GM23338 (cell line): ENCODE measurements at regions not wholly inside any gene's neighbourhood (a gene's known extent, or its start where the extent isn't known, plus 50 kb on each side); places are given as distances from the start of the nearest gene placed in this dataset.
A peak's percentile ranks its signal among the peaks of the same experiment; 100 is the strongest.

ENCODE experiments used
- ATAC-seq: fragments of 200-7000 bp; cut with Tn5 transposase; 3 replicates; pipeline ENCODE4 v1.9.1; 2020
- DNase-seq: peaks from one replicate; pipeline ENCODE4 v3.0.0-alpha.2; 2015; ENCODE audit warnings: low spot score
- H2AFZ ChIP-seq: fragments of 200-600 bp; sonication (generic); 2 replicates; pipeline ENCODE4 v1.8.0; 2016; ENCODE audit warnings: antibody characterized with exemption, mild to moderate bottlenecking, moderate library complexity
- H3F3A ChIP-seq: fragments of 200-600 bp; sonication (generic); replicated peaks from 2 replicates; pipeline ENCODE4 v1.8.0; 2017; ENCODE audit warnings: antibody characterized with exemption, mixed run types, low read depth
- H3K27ac ChIP-seq: fragments of 200-600 bp; sonication (generic); 2 replicates; pipeline ENCODE4 v1.6.1; 2016; ENCODE audit warnings: low read depth
- H3K27me3 ChIP-seq: fragments of 200-600 bp; sonication (generic); 2 replicates; pipeline ENCODE4 v1.8.0; 2016; ENCODE audit warnings: mild to moderate bottlenecking, mixed run types, moderate library complexity; ENCODE audit not compliant: insufficient read depth
- H3K36me3 ChIP-seq: fragments of 200-600 bp; sonication (generic); 2 replicates; pipeline ENCODE4 v1.8.0; 2016; ENCODE audit warnings: mild to moderate bottlenecking; ENCODE audit not compliant: insufficient read depth
- H3K4me1 ChIP-seq: fragments of 200-600 bp; sonication (generic); 2 replicates; pipeline ENCODE4 v1.8.0; 2016; ENCODE audit warnings: mild to moderate bottlenecking, moderate library complexity; ENCODE audit not compliant: insufficient read depth
- H3K4me2 ChIP-seq: fragments of 200-600 bp; sonication (generic); 2 replicates; pipeline ENCODE4 v1.7.1; 2017; ENCODE audit warnings: mixed run types
- H3K4me3 ChIP-seq: fragments of 200-600 bp; sonication (generic); 2 replicates; pipeline ENCODE4 v1.6.1; 2016; ENCODE audit warnings: mixed run types
- H3K79me2 ChIP-seq: fragments of 200-600 bp; sonication (generic); replicated peaks from 2 replicates; pipeline ENCODE4 v1.8.0; 2017; ENCODE audit warnings: mild to moderate bottlenecking; ENCODE audit not compliant: insufficient read depth
- H3K9me2 ChIP-seq: fragments of 200-600 bp; sonication (generic); 2 replicates; pipeline ENCODE4 v1.8.0; 2017; ENCODE audit not compliant: insufficient read depth
- H4K20me1 ChIP-seq: fragments of 200-600 bp; sonication (generic); replicated peaks from 2 replicates; pipeline ENCODE4 v1.8.0; 2017; ENCODE audit warnings: mild to moderate bottlenecking; ENCODE audit not compliant: insufficient read depth
- H3K27ac Mint-ChIP-seq: 2 replicates; pipeline ENCODE4 v1.8.0; 2020; ENCODE audit warnings: inconsistent platforms, mild to moderate bottlenecking, moderate library complexity, mixed read lengths
- H3K27me3 Mint-ChIP-seq: 3 replicates; pipeline ENCODE4 v1.8.0; 2022; ENCODE audit warnings: low read depth, mild to moderate bottlenecking, moderate library complexity, mixed read lengths, inconsistent platforms; ENCODE audit not compliant: insufficient read depth, poor library complexity
- H3K36me3 Mint-ChIP-seq: 3 replicates; pipeline ENCODE4 v1.8.0; 2021; ENCODE audit warnings: low read depth, mild to moderate bottlenecking, inconsistent platforms, moderate library complexity, mixed read lengths
- H3K4me1 Mint-ChIP-seq: 3 replicates; pipeline ENCODE4 v1.8.0; 2020; ENCODE audit warnings: mild to moderate bottlenecking, inconsistent platforms, mixed read lengths
- H3K4me3 Mint-ChIP-seq: 3 replicates; pipeline ENCODE4 v1.8.0; 2021; ENCODE audit warnings: moderate library complexity, mild to moderate bottlenecking, inconsistent platforms, mixed read lengths
- H3K9me3 Mint-ChIP-seq: 3 replicates; pipeline ENCODE4 v1.8.0; 2020; ENCODE audit warnings: moderate library complexity, mild to moderate bottlenecking, inconsistent platforms, mixed read lengths
- CTCF ChIP-seq, 2 experiments: fragments of 200-600 bp in 1 of 2; sonication (generic) in 1 of 2; conservative IDR thresholded peaks; 2 replicates each; pipeline versions ENCODE4 v1.5.1 to v1.6.1; 2016 to 2017; ENCODE audit warnings: antibody characterized with exemption in 2 of 2, low read depth in 2 of 2, mild to moderate bottlenecking in 2 of 2, moderate library complexity in 1 of 2
- EZH2 ChIP-seq: fragments of 200-600 bp; sonication (generic); IDR thresholded peaks from one replicate; pipeline ENCODE4 v1.8.0; 2017; ENCODE audit warnings: antibody characterized with exemption, mild to moderate bottlenecking, low read depth; ENCODE audit not compliant: unreplicated experiment
- NANOG ChIP-seq: IDR thresholded peaks from 2 replicates; pipeline ENCODE4 v1.6.1; 2016; ENCODE audit warnings: antibody characterized with exemption, borderline replicate concordance
- POLR2AphosphoS5 ChIP-seq: IDR thresholded peaks from 2 replicates; pipeline ENCODE4 v1.6.1; 2016; ENCODE audit warnings: antibody characterized with exemption, low read depth
- REST ChIP-seq: IDR thresholded peaks from one replicate; pipeline ENCODE4 v1.6.1; 2018; ENCODE audit warnings: antibody characterized with exemption; ENCODE audit not compliant: unreplicated experiment
- ZNF114 ChIP-seq: fragments of 250-450 bp; sonication (Bioruptor Pico); IDR thresholded peaks from 2 replicates; pipeline ENCODE4 v1.5.0; 2020; ENCODE audit warnings: mild to moderate bottlenecking, moderate library complexity

GRCh38 chr14:58870961-58871360 is 233.2 kb downstream of the DACT1 start:
- ATAC-seq: no peak
- H3F3A ChIP-seq: no peaks in the 10 kb centered on the region
- no peak overlapping the region for H3K4me3 ChIP-seq
- H3K36me3 ChIP-seq: no peaks in the 10 kb centered on the region
- TF ChIP-seq ZNF114 (CRISPR knock-in tag) (no peak), CTCF (conservative IDR thresholded peaks at IDR 0.05; ENCODE audit: low read depth in 2 of 2) (no peak), POLR2AphosphoS5 (no peak), EZH2 (no peak), NANOG (no peak), REST (no peak)
- H3K9me2 ChIP-seq: no peaks in the 10 kb centered on the region
- H3K4me1 ChIP-seq: no peaks in the 10 kb centered on the region
- Mint-ChIP-seq H3K27me3 (no peaks in the 10 kb centered on the region), H3K27ac (no peak overlapping the region), H3K36me3 (no peaks in the 10 kb centered on the region), H3K4me3 (no peak overlapping the region), H3K9me3 (no peaks in the 10 kb centered on the region), H3K4me1 (no peaks in the 10 kb centered on the region)
- H3K79me2 ChIP-seq: no peaks in the 10 kb centered on the region
- H4K20me1 ChIP-seq: no peaks in the 10 kb centered on the region
- H2AFZ ChIP-seq: peak overlapping the region; percentile 63; the same call in 1 of the 2 replicates
- no peaks in the 10 kb centered on the region for H3K27me3 ChIP-seq
- H3K4me2 ChIP-seq: no peak overlapping the region
- H3K27ac ChIP-seq: no peak overlapping the region
- no peak for DNase-seq

- Histone ChIP-seq H3K4me3 (no peak overlapping the region), H4K20me1 (no peaks in the 10 kb centered on the region), H3K27ac (no peak overlapping the region), H3K9me2 (no peaks in the 10 kb centered on the region), H3F3A (no peaks in the 10 kb centered on the region), H3K4me2 (no peak overlapping the region), H2AFZ (peak overlapping the region; percentile 63; the same call in 1 of the 2 replicates), H3K4me1 (no peaks in the 10 kb centered on the region), H3K27me3 (no peaks in the 10 kb centered on the region), H3K79me2 (no peaks in the 10 kb centered on the region), H3K36me3 (no peaks in the 10 kb centered on the region)
- H3K36me3 Mint-ChIP-seq: no peaks in the 10 kb centered on the region
- no peak overlapping the region for H3K4me3 Mint-ChIP-seq
- H3K27ac Mint-ChIP-seq: no peak overlapping the region
- DNase-seq: no peak
- no peak for ATAC-seq
- no peak for TF ChIP-seq POLR2AphosphoS5
- no peak for TF ChIP-seq EZH2
- no peak for TF ChIP-seq ZNF114 (CRISPR knock-in tag)
- no peaks in the 10 kb centered on the region for H3K27me3 Mint-ChIP-seq
- no peaks in the 10 kb centered on the region for H3K4me1 Mint-ChIP-seq
- H3K9me3 Mint-ChIP-seq: no peaks in the 10 kb centered on the region
Measured at GRCh38 chr14:58871573-58871972, 233.8 kb downstream of the DACT1 start.
